SKM-1 treated with dmso at 0.1 percent for 144 hours (cell line): ENCODE measurements at regions not wholly inside any gene's neighbourhood (a gene's known extent, or its start where the extent isn't known, plus 50 kb on each side); places are given as distances from the start of the nearest gene placed in this dataset.

ENCODE experiments used
- DNase-seq: peaks from one replicate; lab custom pipeline; 2025; ENCODE audit not compliant: unreplicated experiment; lab: John Stamatoyannopoulos, UW

DNA sequence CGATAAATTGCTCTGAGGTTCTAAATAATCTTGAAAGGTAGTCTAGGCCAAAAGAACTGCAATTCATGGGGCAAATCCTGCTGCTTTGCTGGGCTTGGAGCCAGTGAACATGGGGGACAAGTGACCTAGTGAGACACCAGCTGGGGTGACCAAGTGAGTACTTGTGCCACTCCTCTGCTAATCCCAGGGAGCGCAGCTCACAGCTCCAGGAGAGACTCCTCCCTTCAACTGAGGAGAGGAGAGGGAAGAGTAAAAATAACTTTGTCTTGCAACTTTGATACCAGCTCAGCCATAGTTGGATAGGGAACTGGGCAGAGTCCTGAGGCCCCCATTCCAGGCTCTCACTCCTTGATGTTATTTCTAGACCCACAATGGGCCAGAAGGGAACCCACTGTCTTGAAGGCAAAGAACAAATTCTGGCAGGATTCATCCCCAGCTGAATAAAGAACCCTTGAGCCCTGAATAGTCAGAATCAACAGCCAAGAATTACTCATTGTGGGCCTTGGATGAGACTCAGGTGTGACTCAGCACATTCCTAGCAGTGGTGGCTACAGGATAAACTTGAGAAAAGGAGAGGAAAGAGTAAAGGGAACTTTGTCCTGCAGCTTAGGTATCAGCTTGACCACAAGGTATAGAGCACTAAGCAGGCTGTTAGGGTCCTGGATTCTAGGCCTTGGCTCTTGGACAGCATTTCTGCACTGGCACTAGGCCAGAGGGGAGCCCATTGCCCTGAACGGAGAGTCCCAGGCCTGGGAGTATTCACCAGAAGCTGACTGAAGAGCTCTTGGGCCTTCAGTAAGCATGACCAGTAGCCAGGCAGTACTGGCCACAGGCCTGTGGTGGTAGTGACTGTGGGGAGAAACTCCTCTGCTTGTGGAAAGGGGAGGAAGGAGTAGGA, 288.3 kb upstream of the CDH18 start:
- no peak for DNase-seq

DNA sequence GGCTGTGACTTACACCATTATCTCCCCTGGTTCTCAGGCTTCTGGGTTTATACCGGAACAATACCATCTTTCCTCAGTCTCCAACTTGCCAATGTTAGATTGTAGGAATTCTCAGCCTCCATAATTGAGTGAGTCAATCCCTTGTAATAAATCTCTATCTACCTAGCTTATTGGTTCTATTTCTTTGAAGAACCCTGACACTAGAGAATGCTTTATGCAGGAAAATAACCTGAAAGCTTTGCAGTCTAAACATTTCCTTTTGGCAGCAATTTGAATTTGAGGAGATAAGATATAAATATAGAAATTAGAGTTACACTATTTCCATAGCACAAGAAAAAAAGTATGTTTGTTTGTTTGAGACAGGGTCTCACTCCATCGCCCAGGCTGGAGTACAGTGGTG, 278.1 kb upstream of the CDH18 start:
- DNase-seq, result no peak

DNA sequence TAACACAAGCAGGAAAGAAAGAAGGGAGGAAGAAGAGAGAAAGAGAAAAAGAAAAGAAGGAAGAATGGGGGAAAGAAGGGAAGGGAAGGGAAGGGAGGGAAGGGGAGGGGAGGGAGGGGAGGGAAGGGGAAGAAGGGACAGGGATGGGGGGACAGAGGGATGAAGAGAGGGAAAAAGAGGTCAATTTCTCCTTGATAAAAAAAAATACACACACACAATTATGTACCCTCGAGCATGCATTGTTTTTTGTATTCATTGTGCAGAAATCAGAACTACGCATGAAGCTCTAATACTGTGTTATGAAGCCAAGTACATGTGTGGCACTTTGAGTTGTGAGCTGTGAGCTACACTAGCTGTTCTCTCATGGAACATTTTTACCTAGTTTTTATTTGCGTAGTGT, 274.9 kb upstream of the CDH18 start:
- DNase-seq, result no peak

DNA sequence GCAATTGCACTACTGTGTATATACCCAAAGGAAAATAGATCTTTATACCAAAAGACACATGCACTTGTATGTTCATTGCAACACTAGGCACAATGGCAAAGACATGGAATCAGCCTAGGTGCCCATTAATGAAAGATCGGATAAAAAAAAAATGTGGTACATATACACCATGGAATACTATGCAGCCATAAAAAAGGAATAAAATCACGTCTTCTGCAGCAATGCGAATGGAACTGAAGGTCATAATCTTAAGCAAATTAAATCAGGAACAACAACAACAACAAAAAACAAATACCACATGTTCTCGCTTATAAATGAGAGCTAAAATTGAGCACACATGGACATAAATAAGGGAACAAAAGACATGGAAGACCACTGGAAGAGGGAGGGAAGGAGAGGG, 266.7 kb upstream of the CDH18 start:
- no peak for DNase-seq

DNA sequence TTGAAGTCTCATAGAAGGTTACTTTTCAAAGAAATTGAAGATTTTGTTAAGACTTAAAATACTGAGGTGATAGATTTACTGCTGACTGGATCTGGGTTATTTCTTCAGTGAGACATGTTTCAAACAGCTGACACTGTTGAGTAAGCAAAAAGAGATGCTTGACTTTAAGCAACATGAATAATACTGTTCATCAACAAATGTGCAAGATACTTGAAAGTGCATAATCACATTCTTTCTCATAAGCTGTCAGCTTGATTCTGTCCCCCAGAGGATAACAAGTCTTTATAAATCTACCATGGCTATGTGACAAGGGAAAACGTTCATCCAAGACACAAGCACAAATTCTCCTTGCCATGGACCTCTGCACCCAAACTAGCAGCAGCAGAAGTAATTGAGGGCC, 260.1 kb upstream of the CDH18 start:
- no peak for DNase-seq

DNA sequence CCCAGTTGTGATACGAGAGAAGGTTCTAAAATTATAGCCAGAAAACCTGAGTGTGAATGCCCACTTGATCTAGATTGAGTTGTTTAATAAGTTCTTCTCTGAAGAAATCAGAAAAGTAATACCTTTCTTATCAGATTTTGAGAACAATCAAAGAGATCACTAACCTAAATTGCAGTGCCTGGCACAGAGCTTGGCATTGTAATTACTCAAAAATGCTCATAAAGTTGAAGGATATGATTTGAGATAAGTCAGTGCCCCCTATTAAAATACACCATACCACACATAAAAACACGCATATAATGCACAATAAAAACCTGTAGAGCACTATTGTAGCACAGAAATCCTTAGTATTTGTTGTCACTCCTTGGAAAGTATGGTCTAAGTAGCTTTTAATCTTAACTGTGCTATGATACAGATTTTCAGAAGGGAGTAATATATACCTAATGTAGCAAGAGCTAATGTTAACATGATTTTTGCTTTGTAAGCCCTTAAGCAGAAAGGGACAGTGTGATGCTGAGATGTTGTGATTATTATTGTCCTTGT, 257.5 kb upstream of the CDH18 start:
- DNase-seq, result no peak

DNA sequence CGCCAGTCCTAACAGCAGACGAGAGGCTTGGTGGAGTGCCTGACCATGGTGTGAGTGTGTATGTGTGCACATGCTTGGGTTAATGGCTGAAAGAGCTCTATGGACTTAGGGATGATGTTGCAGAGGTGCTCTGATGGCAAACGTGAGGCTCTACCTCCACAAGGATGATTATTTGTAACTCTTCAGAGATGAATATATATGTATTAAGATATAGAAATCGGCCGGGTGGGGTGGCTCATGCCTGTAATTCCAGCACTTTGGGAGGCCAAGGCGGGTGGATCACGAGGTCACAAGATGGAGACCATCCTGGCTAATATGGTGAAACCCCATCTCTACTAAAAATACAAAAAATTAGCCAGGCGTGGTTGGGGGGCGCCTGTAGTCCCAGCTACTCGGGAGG, 253.4 kb upstream of the CDH18 start:
- DNase-seq, result no peak

DNA sequence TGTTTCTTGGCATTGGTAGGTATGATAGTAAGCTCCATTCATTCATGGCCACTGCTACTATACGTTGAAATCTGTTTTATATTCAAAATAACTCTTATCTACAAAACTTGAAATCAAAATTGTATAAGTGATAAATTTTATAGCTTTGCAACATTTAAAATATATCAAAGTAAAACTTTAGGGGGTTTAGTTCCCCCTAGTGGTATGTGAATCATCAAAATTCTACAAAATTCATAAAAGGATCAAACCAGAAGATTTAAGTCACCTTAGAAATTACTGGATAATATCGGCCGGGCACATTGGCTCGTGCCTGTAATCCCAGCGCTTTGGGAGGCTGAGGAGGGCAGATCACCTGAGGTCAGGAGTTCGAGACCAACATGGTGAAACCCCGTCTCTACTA, 243.0 kb upstream of the CDH18 start:
- DNase-seq, result no peak

DNA sequence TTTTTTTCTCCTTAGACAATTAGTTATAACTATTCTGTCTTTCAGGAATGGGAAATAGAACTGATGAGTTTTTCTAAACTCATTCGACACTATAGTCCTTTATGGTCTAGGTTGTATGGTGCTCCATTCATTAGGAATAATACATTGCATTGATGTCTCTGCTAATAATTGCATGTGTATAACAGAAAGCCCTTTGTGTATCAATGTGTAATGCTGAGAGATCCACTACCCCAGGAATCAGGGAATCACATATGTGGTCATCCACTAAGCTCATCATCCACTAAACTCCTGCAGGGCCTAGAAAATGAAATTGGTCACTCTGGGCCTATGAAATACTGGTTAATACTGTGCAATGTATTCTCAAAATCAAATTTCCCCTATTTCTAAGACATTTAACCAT, 242.0 kb upstream of the CDH18 start:
- no peak for DNase-seq

DNA sequence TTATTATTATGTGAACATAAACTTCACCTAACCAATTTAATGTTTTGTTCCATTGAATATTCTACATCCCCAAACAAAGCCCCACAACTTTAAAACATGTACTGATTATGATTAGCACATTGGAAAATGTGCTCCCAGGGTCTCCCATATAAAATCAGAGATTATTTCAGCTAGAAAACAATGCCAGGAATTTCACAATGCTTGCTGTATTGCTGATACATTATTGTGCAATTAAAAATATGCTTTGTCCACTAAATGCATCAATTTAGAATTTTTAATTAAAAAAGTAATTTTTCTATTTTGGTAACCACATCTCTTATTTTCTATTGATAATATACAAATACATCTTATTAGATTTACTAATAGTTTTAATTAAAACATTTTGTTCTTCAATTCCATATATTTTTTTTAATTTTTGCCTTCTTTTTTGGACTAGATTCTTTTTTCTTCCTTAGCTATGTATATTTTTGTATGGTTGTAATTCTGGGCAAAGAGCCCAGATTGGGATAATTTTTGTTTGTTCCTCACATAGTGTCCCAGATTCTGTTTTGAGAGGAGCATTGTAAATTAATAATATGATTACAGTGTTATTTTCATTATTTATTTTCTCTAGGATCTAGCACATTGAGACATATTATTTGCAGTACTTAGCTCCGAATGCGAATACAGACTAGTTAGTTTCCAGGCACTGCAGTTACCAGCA, 241.5 kb upstream of the CDH18 start:
- DNase-seq, result no peak

DNA sequence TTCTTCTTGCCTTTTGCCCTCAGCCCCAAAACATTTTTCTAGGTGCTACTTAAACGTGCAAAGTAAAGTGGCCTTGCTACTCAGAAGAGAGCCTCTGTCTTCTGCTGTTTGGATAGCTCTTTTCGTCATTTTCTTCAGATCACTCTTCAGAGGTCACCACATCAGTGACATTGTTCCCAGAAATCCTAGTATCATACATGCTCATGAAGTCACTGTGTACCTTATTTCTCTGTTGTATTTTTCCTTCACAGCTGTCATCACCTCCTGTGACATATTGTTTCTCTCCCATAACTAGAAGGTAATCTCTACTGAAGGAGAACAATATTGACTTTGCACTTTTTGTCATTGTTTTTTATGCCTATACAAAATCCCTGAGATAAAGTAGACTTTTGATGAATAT, 237.0 kb upstream of the CDH18 start:
- no peak for DNase-seq

DNA sequence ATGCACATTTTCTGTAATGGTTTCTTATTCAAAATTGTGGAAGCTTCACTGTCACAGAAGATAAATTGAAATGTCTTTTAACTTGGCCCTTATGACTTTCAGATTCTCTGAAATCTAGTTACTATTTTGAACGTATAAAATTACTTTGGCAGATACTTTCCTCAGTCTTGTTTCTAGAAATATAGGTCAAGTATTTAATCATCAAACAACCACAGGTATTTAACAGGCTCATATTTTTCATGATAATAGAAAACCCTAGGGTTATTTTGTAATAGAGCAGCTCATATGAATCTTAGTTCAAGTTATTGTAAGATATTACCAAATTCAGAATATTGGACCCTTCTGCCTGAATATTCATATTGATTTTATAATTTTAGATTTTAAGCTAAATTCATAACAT, 236.0 kb upstream of the CDH18 start:
- DNase-seq, result no peak

DNA sequence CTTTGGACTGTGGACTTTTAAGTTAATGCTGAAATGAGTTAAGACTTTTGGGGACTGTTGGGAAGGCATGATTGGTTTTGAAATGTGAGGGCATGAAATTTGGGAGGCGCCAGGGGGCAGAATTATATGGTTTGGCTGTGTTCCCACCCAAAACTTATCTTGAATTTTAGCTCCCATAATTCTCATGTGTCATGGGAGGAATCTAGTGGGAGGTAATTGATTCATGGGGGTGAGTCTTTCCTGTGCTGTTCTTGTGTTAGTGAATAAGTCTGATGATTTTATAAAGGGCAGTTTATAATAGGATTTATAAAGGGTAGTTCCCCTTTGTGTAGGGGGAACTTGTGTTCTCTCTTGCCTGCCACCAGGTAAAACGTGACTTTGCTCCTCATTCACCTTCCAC, 235.5 kb upstream of the CDH18 start:
- no peak for DNase-seq

DNA sequence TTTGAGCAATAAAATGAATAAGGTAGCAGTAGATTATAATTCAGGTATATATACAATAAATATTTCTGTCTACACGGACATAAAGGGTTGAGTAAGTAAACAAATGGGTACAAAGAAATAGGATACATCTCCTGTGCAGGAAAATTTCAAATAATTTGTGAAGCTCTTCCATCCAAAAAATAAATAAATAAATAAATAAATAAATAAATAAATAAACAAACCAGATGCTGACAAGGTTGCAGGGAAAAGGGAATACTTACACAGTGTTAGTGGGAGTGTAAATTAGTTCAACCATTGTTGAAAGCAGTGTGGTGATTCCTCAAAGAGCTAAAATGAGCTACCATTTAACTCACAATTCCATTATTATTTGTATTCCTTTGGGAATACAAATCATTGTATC, 227.3 kb upstream of the CDH18 start:
- DNase-seq, result no peak

DNA sequence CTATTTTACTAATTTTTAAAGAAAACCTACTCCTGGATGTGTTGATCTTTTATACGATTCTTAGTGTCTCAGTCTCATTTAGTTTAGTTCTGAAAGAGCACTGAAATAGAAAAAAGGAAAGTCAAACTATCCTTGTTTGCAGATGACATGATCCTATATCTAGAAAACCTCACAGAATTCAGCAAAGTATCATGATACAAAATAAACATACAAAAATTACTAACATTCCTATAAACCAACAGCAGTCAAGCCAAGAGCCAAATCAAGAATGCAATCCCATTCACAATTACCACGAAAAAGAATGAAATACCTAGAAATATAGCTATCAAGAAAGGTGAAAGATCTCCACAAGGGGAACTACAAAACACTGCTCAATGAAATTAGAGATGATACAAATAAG, 225.8 kb upstream of the CDH18 start:
- no peak for DNase-seq

DNA sequence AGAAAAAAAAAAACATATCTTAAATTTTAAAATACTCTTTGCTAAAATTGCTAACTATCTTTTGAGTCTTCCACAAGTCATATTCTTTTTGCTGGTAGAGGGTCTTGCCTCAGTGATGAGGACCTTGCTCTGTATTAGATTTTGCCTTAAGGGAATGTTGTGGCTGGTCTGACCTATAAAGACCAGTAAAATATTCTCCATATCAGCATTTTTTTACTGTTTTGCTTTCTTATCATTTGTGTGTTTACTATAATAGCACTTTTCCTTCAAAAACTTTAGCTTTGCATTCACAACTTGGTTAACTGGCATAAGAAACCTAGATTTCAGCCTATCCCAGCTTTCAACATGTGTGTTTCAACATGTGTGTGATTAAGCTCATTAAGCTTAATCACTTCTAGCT, 224.7 kb upstream of the CDH18 start:
- no peak for DNase-seq

DNA sequence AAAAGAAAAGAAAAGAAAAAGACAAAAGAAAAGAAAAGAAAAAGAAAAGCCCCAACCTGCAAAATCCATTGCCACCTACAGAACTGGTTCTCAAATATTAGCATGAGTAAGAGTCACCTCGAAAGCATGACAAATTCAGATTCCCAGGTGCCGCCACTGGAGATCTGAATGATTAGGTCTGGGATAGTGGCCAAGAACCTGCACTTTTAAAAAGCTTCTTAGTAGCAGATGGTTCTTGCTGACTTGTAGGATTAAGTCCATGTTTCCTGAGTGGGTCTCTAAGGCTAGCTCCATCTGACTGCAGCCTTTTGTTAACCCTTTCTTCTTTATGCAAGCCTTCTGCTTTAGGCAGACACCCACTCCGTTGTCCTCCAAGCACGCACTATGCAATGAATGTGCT, 178.5 kb upstream of the CDH18 start:
- DNase-seq, result no peak

DNA sequence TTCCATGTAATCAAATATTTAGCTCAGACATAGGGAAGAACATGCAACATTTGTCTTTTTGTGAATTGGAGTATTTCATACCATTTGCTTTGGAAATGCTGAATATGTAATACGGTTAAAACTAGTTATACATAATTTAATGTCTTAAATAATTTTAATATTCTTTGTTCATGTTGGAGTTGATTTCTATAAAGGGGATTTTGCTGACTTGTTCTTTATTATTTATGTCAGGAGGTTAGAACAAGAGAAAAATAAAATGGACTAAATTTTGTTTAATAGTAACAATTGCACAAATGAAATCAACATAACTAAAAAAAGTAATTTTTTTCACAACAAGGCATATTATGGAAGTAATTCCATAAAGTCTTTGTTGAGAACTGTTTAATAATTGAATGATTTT, 170.0 kb upstream of the CDH18 start:
- DNase-seq, result no peak

DNA sequence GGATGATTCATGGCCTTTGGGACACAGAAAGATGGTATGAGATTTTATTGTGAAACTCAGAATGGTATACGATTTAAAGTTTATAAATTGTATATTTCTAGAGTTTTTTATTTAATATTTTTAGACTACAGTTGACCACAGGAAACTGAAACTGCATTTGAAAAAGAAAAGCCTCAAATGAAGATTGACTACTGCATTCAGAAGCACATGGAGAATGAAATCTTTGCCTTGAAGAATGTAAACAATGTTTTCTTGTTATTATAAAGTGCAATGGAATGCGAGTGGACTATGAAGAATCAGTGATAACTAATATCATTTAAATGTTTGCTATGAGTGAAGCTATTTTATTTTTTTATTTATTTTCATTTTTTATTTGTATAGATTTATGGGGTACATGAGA, 169.1 kb upstream of the CDH18 start:
- no peak for DNase-seq

DNA sequence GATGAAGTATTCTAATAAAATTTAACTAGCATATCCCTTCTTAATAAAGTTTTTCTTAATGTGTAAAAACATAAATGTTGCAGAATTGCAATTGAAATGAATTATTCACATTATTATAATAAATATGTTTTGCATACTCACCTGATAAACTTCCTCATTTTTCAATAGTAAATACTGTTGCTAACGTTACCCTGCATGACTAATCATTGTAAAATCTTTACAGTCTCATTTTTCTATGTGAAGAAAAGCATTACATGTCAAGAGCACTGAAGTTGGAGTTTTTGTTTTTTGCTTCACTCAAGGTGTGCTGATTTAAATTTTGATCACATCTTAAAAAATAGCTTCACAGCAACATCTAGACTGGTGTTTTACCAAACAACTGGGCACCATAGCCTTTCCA, 157.2 kb upstream of the CDH18 start:
- DNase-seq, result no peak

DNA sequence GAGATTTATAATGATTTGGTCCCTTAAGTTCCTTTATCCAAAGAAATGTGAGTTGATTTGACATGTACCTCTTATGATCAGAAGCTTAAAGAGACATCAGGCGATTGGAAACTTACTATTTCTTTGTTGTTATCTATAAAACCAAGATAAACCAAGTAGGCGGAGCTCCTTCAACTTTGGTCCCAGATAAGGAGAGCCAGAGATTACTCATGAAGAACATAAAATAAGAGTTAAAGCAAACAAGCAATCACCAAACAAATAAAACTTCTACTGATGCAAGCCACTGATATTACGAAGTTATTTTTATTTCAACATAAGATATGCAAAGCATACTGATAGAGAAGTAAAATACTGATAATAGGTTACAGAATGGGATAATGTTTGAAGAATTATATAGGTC, 141.5 kb upstream of the CDH18 start:
- no peak for DNase-seq

DNA sequence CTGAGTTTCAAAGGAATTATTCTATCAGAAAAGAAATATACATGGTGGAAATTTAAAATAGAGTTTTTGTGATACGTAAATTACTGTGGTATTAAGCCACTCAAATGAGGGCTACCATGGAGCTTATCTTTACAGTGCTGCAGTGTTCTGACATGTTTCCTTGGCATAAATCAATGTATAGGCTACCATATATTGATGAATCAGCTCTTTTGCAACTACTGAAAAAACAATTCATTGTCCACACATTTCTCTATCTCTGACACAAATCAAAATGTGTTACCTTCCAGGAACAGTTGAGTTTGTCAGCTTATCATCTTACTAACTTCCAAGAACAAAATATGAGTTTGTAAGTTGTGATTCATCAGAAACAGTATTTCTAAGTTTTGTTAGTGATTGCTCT, 140.3 kb upstream of the CDH18 start:
- DNase-seq, result no peak
